ENCODE measurements at regions not wholly inside any gene's neighbourhood (a gene's known extent, or its start where the extent isn't known, plus 50 kb on each side); places are given as distances from the start of the nearest gene placed in this dataset.
"Not testable (repeated sequence)": the region's sequence is repeated elsewhere in the genome, so short reads cannot be mapped to it uniquely, and the experiment has no call there.

DNA sequence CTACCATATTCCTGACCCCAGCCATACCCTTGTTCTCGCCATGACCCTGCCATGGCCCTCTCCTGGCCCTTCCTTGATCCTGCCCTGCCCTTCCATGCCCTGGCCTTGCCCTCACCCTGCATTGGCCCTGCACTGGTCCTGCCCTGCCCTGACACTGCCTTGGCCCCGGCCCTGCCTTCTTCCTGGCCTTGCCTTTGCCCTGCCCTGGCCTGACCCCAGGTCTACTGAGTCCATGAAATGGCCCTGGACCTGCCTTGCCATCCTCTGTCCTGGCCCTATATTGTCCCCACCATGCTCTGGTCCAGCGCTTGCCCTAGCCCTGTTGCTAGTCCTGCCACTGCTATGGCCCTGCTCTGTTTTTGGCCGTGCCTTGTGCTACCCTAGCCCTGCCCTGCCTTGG, 536.1 kb downstream of the FOXD4L6 start:
- H3K4me1 Mint-ChIP-seq; H3K27me3 Mint-ChIP-seq; H3K4me3 Mint-ChIP-seq; H3K27ac Mint-ChIP-seq; ATAC-seq (replicated peaks); DNase-seq; H3K9me3 Mint-ChIP-seq: not testable (repeated sequence)
- H3K36me3 Mint-ChIP-seq, result peaks cover 4 to 10% of the 10 kb centered on the region in 2 donors

DNA sequence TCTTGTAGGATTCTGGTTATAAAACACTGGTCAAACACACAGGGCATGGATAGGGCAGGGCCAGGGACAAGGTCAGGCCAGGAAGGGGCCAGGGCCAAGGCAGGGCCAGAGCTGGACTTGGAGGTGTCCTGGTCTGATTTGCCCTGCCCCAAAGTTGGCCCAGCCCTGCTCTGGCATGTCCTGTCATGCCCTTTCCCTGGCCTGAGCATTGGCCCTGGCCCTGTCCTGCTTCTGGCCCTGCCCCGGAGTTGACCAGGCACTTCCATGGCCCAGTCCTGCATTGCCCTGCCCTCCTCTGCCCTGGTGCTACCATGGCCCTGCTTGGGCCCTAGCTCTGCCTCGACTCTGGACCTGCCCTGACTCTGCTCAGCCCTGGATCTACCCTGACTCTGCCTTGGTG, 536.6 kb downstream of the FOXD4L6 start:
- not testable (repeated sequence) for H3K4me1 Mint-ChIP-seq; H3K9me3 Mint-ChIP-seq; H3K36me3 Mint-ChIP-seq; H3K4me3 Mint-ChIP-seq; DNase-seq; H3K27ac Mint-ChIP-seq; ATAC-seq (replicated peaks); H3K27me3 Mint-ChIP-seq

DNA sequence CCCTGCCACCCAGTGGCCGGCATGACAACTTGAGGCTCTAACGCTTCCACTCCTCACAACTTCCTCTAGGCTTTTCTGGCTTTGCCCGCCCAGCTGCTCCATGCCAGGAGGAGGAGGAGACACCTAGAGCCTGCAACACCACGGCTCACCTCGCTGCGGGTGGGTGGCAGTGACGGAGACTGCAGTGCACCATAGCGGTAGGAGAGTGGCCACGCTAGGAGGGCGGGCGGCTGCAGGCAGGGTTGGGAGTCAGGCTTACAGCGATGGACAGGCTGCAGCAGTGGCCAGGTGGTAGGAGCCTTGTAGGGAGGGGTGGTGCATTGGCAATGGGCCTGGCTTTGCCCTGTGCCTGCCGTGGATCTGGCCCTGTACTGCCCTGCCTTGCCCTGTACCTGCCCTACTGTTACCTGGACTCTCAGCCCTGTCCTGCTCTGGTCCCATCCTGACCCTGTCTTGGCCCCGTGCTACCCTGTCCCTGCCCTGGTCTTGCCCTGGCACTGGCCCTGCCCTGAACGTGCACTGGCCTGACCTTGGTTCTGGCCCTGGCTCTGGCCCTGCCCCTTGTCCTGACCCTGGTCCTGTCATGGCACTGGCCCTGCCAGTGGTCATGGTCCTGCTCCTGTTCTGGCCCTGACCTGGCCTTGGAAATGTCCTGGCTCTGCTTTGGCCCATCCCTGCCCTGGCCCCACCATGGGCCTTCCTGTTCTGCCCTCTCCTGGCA, 540.8 kb downstream of the FOXD4L6 start:
- H3K36me3 Mint-ChIP-seq; H3K27ac Mint-ChIP-seq; H3K4me1 Mint-ChIP-seq; ATAC-seq (replicated peaks); H3K4me3 Mint-ChIP-seq; DNase-seq; H3K9me3 Mint-ChIP-seq; H3K27me3 Mint-ChIP-seq: not testable (repeated sequence)

DNA sequence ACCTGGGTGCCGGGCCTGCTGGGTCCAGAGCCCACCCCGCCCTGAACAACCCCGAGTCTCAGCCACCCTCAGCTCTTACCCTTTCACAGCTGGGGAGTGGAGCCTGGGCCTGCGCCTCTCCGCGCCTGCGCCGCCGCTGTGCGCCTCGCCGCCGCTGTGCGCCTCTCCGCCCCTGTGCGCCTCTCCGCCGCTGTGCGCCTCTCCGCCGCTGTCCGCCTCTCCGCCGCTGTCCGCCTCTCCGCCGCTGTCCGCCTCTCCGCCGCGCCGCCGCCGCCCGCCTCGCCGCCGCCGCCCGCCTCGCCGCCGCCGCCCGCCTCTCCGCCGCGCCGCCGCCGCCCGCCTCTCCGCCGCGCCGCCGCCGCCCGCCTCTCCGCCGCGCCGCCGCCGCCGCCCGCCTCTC, 544.4 kb downstream of the FOXD4L6 start:
- ATAC-seq (replicated peaks); H3K27me3 Mint-ChIP-seq; H3K4me1 Mint-ChIP-seq; H3K27ac Mint-ChIP-seq; H3K36me3 Mint-ChIP-seq; DNase-seq; H3K9me3 Mint-ChIP-seq: not testable (repeated sequence)
- peak overlapping the region; percentile 55 to 73 for H3K4me3 Mint-ChIP-seq

DNA sequence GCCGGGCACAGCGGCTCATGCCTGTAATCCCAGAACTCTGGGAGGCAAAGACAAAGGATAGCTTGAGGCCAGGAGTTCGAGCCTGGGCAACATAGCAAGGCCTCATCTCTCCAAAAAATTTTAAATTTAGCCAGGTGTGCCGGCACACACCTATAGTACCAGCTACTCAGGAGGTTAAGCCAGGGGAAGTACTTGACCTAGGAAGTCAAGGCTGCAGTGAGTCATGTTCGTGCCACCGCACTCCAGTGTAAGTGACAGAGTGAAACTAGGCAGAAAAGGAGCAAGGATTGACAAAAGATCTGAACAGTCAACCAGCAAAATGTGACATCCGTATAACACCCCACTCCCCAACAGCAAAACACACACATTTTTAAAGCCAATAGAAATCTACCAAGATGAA, 545.3 kb downstream of the FOXD4L6 start:
- not testable (repeated sequence) for H3K27me3 Mint-ChIP-seq; ATAC-seq (replicated peaks); H3K4me1 Mint-ChIP-seq; H3K36me3 Mint-ChIP-seq; DNase-seq; H3K9me3 Mint-ChIP-seq
- peak overlapping the region; percentile 84 for H3K27ac Mint-ChIP-seq
- peak overlapping the region; percentile 61 to 65 for H3K4me3 Mint-ChIP-seq

DNA sequence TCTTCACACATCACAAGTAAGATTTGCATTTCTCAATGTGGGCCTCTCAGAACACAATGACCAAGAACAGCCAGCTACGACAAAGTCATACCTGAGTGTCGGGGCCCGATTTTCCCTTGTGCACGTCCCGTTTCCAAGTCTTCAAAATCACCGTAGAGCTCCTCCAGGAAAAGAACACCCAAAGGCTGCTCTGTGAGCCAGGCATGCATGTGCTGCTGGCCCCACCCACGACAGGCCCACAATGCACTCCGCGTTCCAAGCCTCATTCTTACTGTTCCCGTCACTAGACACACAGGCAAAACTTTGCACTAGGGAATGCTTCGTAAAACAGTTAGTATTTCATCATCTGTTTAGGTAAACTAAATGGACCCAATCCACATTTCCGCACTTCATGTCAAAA, 549.6 kb downstream of the FOXD4L6 start:
- H3K27ac Mint-ChIP-seq; H3K4me3 Mint-ChIP-seq; H3K27me3 Mint-ChIP-seq; H3K36me3 Mint-ChIP-seq; H3K9me3 Mint-ChIP-seq; ATAC-seq (replicated peaks); H3K4me1 Mint-ChIP-seq; DNase-seq: not testable (repeated sequence)
